COLO668 (cell line): ENCODE measurements at regions not wholly inside any gene's neighbourhood (a gene's known extent, or its start where the extent isn't known, plus 50 kb on each side); places are given as distances from the start of the nearest gene placed in this dataset.

Experiments used
- DNase-seq: peaks from one replicate; lab custom pipeline; 2025; ENCODE audit not compliant: unreplicated experiment; lab: John Stamatoyannopoulos, UW

- no peak for DNase-seq
Measured at GRCh38 chr20:24378661-24379483, 90.6 kb upstream of the SYNDIG1 start.

GRCh38 chr20:24376311-24377099 lies 92.9 kb upstream of the SYNDIG1 start:
- DNase-seq, result no peak

- no peak for DNase-seq
Measured at GRCh38 chr20:24373372-24373771, 96.1 kb upstream of the SYNDIG1 start.

GRCh38 chr20:24370911-24371695 lies 98.3 kb upstream of the SYNDIG1 start:
- DNase-seq, result no peak

GRCh38 chr20:24370249-24370648 lies 99.2 kb upstream of the SYNDIG1 start:
- DNase-seq, result no peak

GRCh38 chr20:24368253-24368652 lies 101.2 kb upstream of the SYNDIG1 start:
- DNase-seq, result no peak

- DNase-seq, result no peak
Measured at GRCh38 chr20:24366336-24367004, 103.0 kb upstream of the SYNDIG1 start.

- no peak for DNase-seq
Measured at GRCh38 chr20:24365670-24366069, 103.8 kb upstream of the SYNDIG1 start.

GRCh38 chr20:24364482-24364881 lies 104.9 kb upstream of the SYNDIG1 start:
- no peak for DNase-seq

GRCh38 chr20:24363031-24363430 lies 106.4 kb upstream of the SYNDIG1 start:
- DNase-seq, result no peak

- DNase-seq, result no peak
Measured at GRCh38 chr20:24362080-24362479, 107.3 kb upstream of the SYNDIG1 start.

- DNase-seq, result no peak
Measured at GRCh38 chr20:24361541-24361940, 107.9 kb upstream of the SYNDIG1 start.

GRCh38 chr20:24360531-24360930 lies 108.9 kb upstream of the SYNDIG1 start:
- no peak for DNase-seq

GRCh38 chr20:24359321-24360027 lies 110.0 kb upstream of the SYNDIG1 start:
- DNase-seq, result no peak

- no peak for DNase-seq
Measured at GRCh38 chr20:24357931-24358330, 111.5 kb upstream of the SYNDIG1 start.

GRCh38 chr20:24357177-24357576 lies 112.3 kb upstream of the SYNDIG1 start:
- no peak for DNase-seq

- DNase-seq, result no peak
Measured at GRCh38 chr20:24353135-24353690, 116.2 kb upstream of the SYNDIG1 start.

- DNase-seq, result no peak
Measured at GRCh38 chr20:24350923-24351368, 118.5 kb upstream of the SYNDIG1 start.

- no peak for DNase-seq
Measured at GRCh38 chr20:24341781-24342180, 127.6 kb upstream of the SYNDIG1 start.

GRCh38 chr20:24340933-24341332 lies 128.5 kb upstream of the SYNDIG1 start:
- no peak for DNase-seq
